ENCODE measurements at regions not wholly inside any gene's neighbourhood (a gene's known extent, or its start where the extent isn't known, plus 50 kb on each side); places are given as distances from the start of the nearest gene placed in this dataset.

GRCh38 chrX:39904816-39905537 is 192.8 kb downstream of the BCOR start:
- Mint-ChIP-seq H3K9me3 (no peaks in the 10 kb centered on the region), H3K36me3 (ENCODE audit: low read depth) (no peaks in the 10 kb centered on the region), H3K4me1 (peaks cover 72% of the 10 kb centered on the region), H3K27ac (peak overlapping the region; percentile 89 to 92 (median 90)), H3K27me3 (ENCODE audit: low read depth) (peaks cover 18% of the 10 kb centered on the region), H3K4me3 (peak overlapping the region; percentile 19 to 50 (median 44))
- TF ChIP-seq CTCF (IDR thresholded peaks at IDR 0.05; ENCODE audit: unreplicated experiment in 3 of 3): no peak

- peak overlapping the region; percentile 19 to 50 (median 44) for H3K4me3 Mint-ChIP-seq
- H3K36me3 Mint-ChIP-seq (ENCODE audit: low read depth): no peaks in the 10 kb centered on the region
- peaks cover 69% of the 10 kb centered on the region for H3K4me1 Mint-ChIP-seq
- H3K27ac Mint-ChIP-seq: peak overlapping the region; percentile 89 to 92 (median 90)
- H3K9me3 Mint-ChIP-seq: no peaks in the 10 kb centered on the region
- peaks cover 15% of the 10 kb centered on the region for H3K27me3 Mint-ChIP-seq (ENCODE audit: low read depth)
- TF ChIP-seq CTCF (IDR thresholded peaks at IDR 0.05; ENCODE audit: unreplicated experiment in 3 of 3): no peak
These were observed 192.2 kb downstream of the BCOR start for GRCh38 chrX:39905538-39905891.

DNA sequence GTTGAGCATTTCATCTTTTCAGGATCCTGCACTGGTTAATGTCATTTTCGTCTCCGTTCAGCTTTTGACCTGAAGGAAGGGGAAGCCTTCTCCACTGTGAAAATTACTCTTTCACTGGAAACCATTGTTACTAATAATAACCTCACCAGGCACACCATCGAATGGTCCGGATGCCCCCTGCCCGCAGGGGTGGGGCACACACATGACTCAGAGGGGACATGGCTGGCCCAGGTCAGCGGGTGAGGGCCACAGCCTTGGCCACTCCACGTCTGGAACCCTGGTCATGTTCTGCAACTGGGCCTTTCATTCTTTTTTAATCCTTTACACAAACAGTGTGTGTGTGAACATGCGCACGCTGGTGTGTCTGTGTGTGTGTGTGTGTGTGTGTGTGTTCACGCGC is 191.8 kb downstream of the BCOR start:
- Mint-ChIP-seq H3K36me3 (ENCODE audit: low read depth) (no peaks in the 10 kb centered on the region), H3K27me3 (ENCODE audit: low read depth) (peaks cover 15% of the 10 kb centered on the region), H3K4me1 (peaks cover 64% of the 10 kb centered on the region), H3K27ac (peak overlapping the region; percentile 89 to 92 (median 90)), H3K4me3 (peak overlapping the region in 2 of 3 experiments; percentile 19 to 50), H3K9me3 (no peaks in the 10 kb centered on the region)
- TF ChIP-seq CTCF (IDR thresholded peaks at IDR 0.05; ENCODE audit: unreplicated experiment in 3 of 3): no peak

DNA sequence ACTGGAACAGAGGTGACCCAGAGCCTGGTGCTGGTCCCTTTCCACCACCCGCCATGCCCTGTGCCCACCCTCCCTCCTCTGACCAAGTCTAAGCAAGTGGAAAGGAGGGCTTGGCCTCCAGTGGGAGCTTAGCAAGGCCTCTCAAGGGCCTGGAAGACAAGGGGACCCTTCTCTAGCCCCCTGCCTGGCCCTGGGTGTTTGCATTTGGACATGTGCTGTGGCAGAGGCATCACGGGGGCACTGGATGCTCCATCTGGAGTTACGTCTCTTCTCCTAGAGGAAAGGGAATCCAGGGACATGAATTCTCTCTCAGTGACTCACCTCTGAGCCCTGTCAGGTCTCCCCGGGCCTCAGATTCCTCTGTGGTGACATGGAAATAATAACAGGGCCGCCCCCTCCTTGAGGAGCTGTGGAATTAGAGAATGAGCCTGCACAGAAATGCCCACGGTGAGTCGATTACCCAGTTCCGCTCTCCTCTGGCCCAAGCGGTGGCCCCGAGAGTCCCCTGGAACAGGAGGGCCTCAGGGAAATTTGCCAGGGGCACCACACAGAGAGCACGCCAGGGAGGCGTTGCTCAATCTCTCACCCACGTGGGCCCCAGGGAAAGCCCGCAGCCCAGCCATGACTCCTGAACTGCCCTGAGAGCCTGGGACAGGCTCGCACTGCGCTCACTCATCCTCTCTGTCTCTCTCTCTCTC is 189.6 kb downstream of the BCOR start:
- TF ChIP-seq CTCF (IDR thresholded peaks at IDR 0.05; ENCODE audit: unreplicated experiment in 3 of 3): no peak
- H3K36me3 Mint-ChIP-seq (ENCODE audit: low read depth): no peaks in the 10 kb centered on the region
- peaks cover 7% of the 10 kb centered on the region for H3K9me3 Mint-ChIP-seq
- peak overlapping the region; percentile 31 to 58 (median 52) for H3K27ac Mint-ChIP-seq
- no peak overlapping the region for H3K4me3 Mint-ChIP-seq
- H3K27me3 Mint-ChIP-seq (ENCODE audit: low read depth): peaks cover 20% of the 10 kb centered on the region
- H3K4me1 Mint-ChIP-seq: peaks cover 52% of the 10 kb centered on the region

DNA sequence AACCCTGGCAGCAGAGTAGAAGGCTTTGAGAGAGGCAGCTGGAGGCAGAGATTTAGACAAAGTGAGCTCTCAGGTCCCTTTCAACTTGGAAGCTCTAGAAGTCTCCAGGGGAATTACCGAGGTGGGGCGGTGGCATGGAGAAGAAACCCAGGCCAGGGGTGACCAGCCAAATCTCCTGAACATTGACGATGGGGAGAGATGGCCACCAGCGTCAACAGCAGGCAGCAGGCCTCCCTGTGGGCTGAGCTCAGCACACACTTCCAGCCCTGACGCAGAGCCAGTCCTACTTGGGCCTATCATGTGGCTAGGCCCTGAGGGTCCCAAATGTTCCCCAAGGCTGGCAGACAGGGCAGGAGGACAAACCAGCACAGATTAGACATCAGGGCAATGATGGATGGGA is 187.8 kb downstream of the BCOR start:
- no peak overlapping the region for H3K4me3 Mint-ChIP-seq
- TF ChIP-seq CTCF (IDR thresholded peaks at IDR 0.05; ENCODE audit: unreplicated experiment in 3 of 3): no peak
- peak overlapping the region in 2 of 3 experiments; percentile 48 to 66 for H3K27ac Mint-ChIP-seq
- H3K36me3 Mint-ChIP-seq (ENCODE audit: low read depth): no peaks in the 10 kb centered on the region
- H3K27me3 Mint-ChIP-seq (ENCODE audit: low read depth): peaks cover 21% of the 10 kb centered on the region
- H3K9me3 Mint-ChIP-seq: peaks cover 10% of the 10 kb centered on the region
- H3K4me1 Mint-ChIP-seq: peaks cover 39% of the 10 kb centered on the region

Data from nephron (organoid).